Liver (tissue), 3 donors: ENCODE measurements at regions not wholly inside any gene's neighbourhood (a gene's known extent, or its start where the extent isn't known, plus 50 kb on each side); places are given as distances from the start of the nearest gene placed in this dataset.

Source experiments
- CTCF ChIP-seq: fragments of 150-350 bp; IDR thresholded peaks from 2 replicates; pipeline ENCODE4 v1.5.1; 2017; ENCODE audit warnings: improper control_type of control experiment, low read depth, low read length; ENCODE audit not compliant: missing input control
- EGR1 ChIP-seq, 2 donors: IDR thresholded peaks; 2 replicates each; pipeline ENCODE4 v1.6.1; 2016 to 2018; ENCODE audit warnings: antibody characterized with exemption in 2 of 2, low read depth in 2 of 2
- FOXA1 ChIP-seq: IDR thresholded peaks from 2 replicates; pipeline ENCODE4 v1.6.1; 2016; ENCODE audit warnings: antibody characterized with exemption
- GABPA ChIP-seq, 2 donors: IDR thresholded peaks in 1 of 2; conservative IDR thresholded peaks in 1 of 2; 2 replicates each; pipeline ENCODE4 v1.6.1; 2016; ENCODE audit warnings: antibody characterized with exemption in 2 of 2, mild to moderate bottlenecking in 1 of 2, moderate library complexity in 1 of 2
- JUND ChIP-seq, 2 donors: IDR thresholded peaks; 2 replicates each; pipeline ENCODE4 v1.6.1; 2016; ENCODE audit warnings: antibody characterized with exemption in 2 of 2
- REST ChIP-seq: IDR thresholded peaks from 2 replicates; pipeline ENCODE4 v1.6.1; 2016; ENCODE audit warnings: antibody characterized with exemption, mild to moderate bottlenecking
- TAF1 ChIP-seq: conservative IDR thresholded peaks from 2 replicates; pipeline ENCODE4 v1.6.1; 2016; ENCODE audit warnings: antibody characterized with exemption, mild to moderate bottlenecking
- YY1 ChIP-seq: IDR thresholded peaks from 2 replicates; pipeline ENCODE4 v1.6.1; 2016; ENCODE audit warnings: antibody characterized with exemption, mild to moderate bottlenecking
- donor health status: healthy.
- donor health status: healthy.

GRCh38 chr4:137390707-137391106 is 141.6 kb downstream of the PCDH18 start:
- TF ChIP-seq CTCF (no peak), REST (no peak), FOXA1 (no peak), TAF1 (no peak), JUND (IDR thresholded peaks at IDR 0.05) (no peak), YY1 (no peak), EGR1 (IDR thresholded peaks at IDR 0.05; ENCODE audit: low read depth in 2 of 2) (no peak), GABPA (IDR thresholded peaks at IDR 0.05 in 1 of 2, conservative IDR thresholded peaks at IDR 0.05 in 1 of 2) (no peak)
